CD4-positive, alpha-beta memory T cell (primary cell): ENCODE measurements at regions not wholly inside any gene's neighbourhood (a gene's known extent, or its start where the extent isn't known, plus 50 kb on each side); places are given as distances from the start of the nearest gene placed in this dataset.

Experiments
- CTCF ChIA-PET: fragments of 350-600 bp; sonication (Branson Sonifier 250); formaldehyde crosslinking; loops from one replicate; lab custom pipeline; 2021; ENCODE audit warnings: inconsistent platforms; ENCODE audit not compliant: partially characterized antibody; lab: Charles Lee
- POLR2A ChIA-PET: fragments of 350-600 bp; sonication (Branson Sonifier 250); formaldehyde crosslinking; loops from one replicate; lab custom pipeline; 2021; ENCODE audit not compliant: partially characterized antibody; lab: Charles Lee
- DNase-seq, 5 donors: peaks; one replicate each; pipeline versions ENCODE4 v3.0.0 to v3.0.0-alpha.2; 2020 to 2022; ENCODE audit warnings: mixed read lengths in 1 of 5
- H3K27ac ChIP-seq: one replicate; pipeline ENCODE4 v1.7.0; 2013; ENCODE audit warnings: low read depth, low read length
- H3K27me3 ChIP-seq: 2 replicates; pipeline ENCODE4 v1.7.0; 2013; ENCODE audit warnings: mild to moderate bottlenecking, low read length, moderate library complexity; ENCODE audit not compliant: insufficient read depth
- H3K36me3 ChIP-seq: 2 replicates; pipeline ENCODE4 v1.7.0; 2013; ENCODE audit warnings: mild to moderate bottlenecking, low read length, moderate library complexity; ENCODE audit not compliant: insufficient read depth
- H3K4me1 ChIP-seq: 2 replicates; pipeline ENCODE4 v1.7.0; 2013; ENCODE audit warnings: mild to moderate bottlenecking, low read length, moderate library complexity; ENCODE audit not compliant: insufficient read depth
- H3K4me3 ChIP-seq, 2 donors: one replicate each; pipeline ENCODE4 v1.7.0; 2013; ENCODE audit warnings: low read length in 2 of 2, mild to moderate bottlenecking in 1 of 2
- H3K9me3 ChIP-seq, 2 donors: one replicate each; pipeline ENCODE4 v1.7.0; 2013; ENCODE audit warnings: low read length in 2 of 2, control low read depth in 1 of 2; ENCODE audit not compliant: control insufficient read depth in 1 of 2
- H3K27ac Mint-ChIP-seq, 7 donors: one replicate each; pipeline ENCODE4 v1.8.0; 2020 to 2021; ENCODE audit warnings: mixed read lengths in 7 of 7, mild to moderate bottlenecking in 6 of 7, inconsistent platforms in 3 of 7, moderate library complexity in 3 of 7
- H3K27me3 Mint-ChIP-seq, 2 donors: one replicate each; pipeline ENCODE4 v1.8.0; 2020 to 2021; ENCODE audit warnings: mixed read lengths in 2 of 2
- H3K36me3 Mint-ChIP-seq, 2 donors: one replicate each; pipeline ENCODE4 v1.8.0; 2020 to 2021; ENCODE audit warnings: mixed read lengths in 2 of 2, inconsistent platforms in 1 of 2, mild to moderate bottlenecking in 1 of 2
- H3K4me1 Mint-ChIP-seq, 4 donors: one replicate each; pipeline ENCODE4 v1.8.0; 2020 to 2021; ENCODE audit warnings: mixed read lengths in 4 of 4, mild to moderate bottlenecking in 1 of 4
- H3K4me3 Mint-ChIP-seq, 8 donors: one replicate each; pipeline ENCODE4 v1.8.0; 2020 to 2021; ENCODE audit warnings: mixed read lengths in 8 of 8, mild to moderate bottlenecking in 7 of 8, moderate library complexity in 6 of 8, inconsistent platforms in 3 of 8
- H3K9me3 Mint-ChIP-seq, 8 donors: one replicate each; pipeline ENCODE4 v1.8.0; 2020 to 2021; ENCODE audit warnings: mixed read lengths in 8 of 8, mild to moderate bottlenecking in 5 of 8, inconsistent platforms in 3 of 8, moderate library complexity in 1 of 8
- intact Hi-C: fragments of 100-400 bp; cut with micrococcal nuclease; formaldehyde crosslinking; loops from one replicate; pipeline ENCODE4 v1.15.1; 2023

GRCh38 chr6:168901076-168901475, 352.6 kb downstream of the THBS2 start:
- Mint-ChIP-seq H3K4me1 (peaks cover 2 to 18% (median 4%) of the 10 kb centered on the region in 4 donors), H3K36me3 (no peaks in the 10 kb centered on the region), H3K27ac (no peak overlapping the region), H3K9me3 (peaks cover 0 to 2% (median 0%) of the 10 kb centered on the region in 8 donors), H3K4me3 (no peak overlapping the region), H3K27me3 (peaks cover 3% of the 10 kb centered on the region in 2 donors)
- ChIA-PET POLR2A (no interaction called here), CTCF (no interaction called here)
- intact Hi-C loops = no loop called here
- no peak for DNase-seq
- no peak overlapping the region for H3K4me3 ChIP-seq
- H3K9me3 ChIP-seq = no peaks in the 10 kb centered on the region
- no peaks in the 10 kb centered on the region for H3K4me1 ChIP-seq
- no peaks in the 10 kb centered on the region for H3K36me3 ChIP-seq
- no peaks in the 10 kb centered on the region for H3K27me3 ChIP-seq
- H3K27ac ChIP-seq = no peak overlapping the region

DNA sequence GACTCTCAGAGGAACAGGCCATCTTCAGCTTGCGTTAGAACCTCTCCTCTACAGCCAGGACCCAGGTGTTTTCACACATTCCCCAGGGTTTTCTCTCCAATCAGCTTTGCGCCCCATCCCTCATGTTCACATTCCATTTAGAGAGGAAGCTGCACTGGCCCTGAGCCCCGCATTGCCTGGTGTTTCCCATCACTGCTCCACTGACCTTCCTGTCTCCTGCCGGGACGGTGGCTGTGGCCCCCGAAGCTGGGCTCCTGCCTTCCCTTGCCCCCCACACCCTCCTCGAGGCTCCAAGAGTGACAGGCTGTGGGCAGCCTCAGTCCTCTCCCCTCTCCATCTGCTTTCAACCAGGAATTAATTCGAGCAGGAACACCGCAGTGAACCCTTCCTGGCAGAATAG, 357.3 kb downstream of the THBS2 start:
- no peak overlapping the region for H3K27ac ChIP-seq
- H3K4me1 ChIP-seq = peaks cover 8% of the 10 kb centered on the region
- no peak overlapping the region for H3K4me3 ChIP-seq
- H3K27ac Mint-ChIP-seq = peak overlapping the region in 1 of 7 donors; percentile 44
- no peak for DNase-seq
- POLR2A ChIA-PET = no interaction called here
- CTCF ChIA-PET = interaction anchor here (1.0 to 1.1 kb wide), 2 partner anchors 8 to 526 kb away, joined by 3 to 4 read pairs; no protein-coding TSS in a partner anchor
- no peaks in the 10 kb centered on the region for H3K9me3 ChIP-seq
- peaks cover 3% of the 10 kb centered on the region in 2 donors for H3K27me3 Mint-ChIP-seq
- H3K9me3 Mint-ChIP-seq = peaks cover 0 to 2% (median 0%) of the 10 kb centered on the region in 8 donors
- intact Hi-C loops = loop anchor here (5.0 kb wide), 3 partner anchors 806 to 1056 kb away; partner anchors contain the start of genes C6orf120 and WDR27
- no peaks in the 10 kb centered on the region for H3K36me3 ChIP-seq
- H3K4me1 Mint-ChIP-seq = peaks cover 9 to 28% (median 11%) of the 10 kb centered on the region in 4 donors
- peak overlapping the region in 2 of 8 donors; percentile 10 to 36 for H3K4me3 Mint-ChIP-seq
- no peaks in the 10 kb centered on the region for H3K36me3 Mint-ChIP-seq
- H3K27me3 ChIP-seq = no peaks in the 10 kb centered on the region

DNA sequence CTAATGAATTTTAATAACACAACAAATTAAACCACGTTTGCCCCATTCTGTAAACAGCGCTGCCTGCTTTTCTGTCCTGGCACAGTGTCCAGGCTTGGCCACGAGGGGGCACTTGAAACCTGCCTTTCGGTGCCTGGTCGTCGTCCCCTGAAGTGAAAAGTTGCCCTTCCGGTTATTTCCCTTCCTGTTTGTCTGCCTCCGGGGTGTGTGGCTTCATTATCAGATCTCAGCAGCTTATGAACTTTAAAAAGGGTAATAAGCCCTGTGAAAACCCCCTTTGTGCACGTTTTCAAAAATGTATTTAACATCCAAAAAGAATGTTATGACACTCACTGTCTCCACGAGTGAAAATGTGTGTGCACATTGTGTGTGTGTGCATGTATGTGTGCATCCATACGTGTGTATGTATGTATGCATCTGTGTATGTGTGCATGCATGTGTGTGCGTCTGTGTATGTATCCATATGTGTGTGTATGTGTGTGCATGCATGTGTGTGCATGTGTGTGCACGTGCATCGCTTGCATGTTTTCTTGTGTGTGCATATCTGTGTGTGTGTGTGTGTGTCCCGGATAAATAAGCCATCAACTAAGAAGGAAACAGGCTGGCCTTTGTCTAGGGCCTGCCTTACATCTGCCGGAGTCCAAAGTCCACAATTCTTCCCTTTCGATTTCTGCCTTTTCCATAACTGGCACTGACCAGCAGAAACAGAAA, 358.4 kb downstream of the THBS2 start:
- Mint-ChIP-seq H3K36me3 (no peaks in the 10 kb centered on the region), H3K9me3 (peaks cover 0 to 2% (median 0%) of the 10 kb centered on the region in 8 donors), H3K27me3 (peaks cover 3% of the 10 kb centered on the region in 2 donors), H3K4me1 (peaks cover 9 to 28% (median 11%) of the 10 kb centered on the region in 4 donors), H3K27ac (peak overlapping the region in 5 of 7 donors; percentile 8 to 77 (median 53)), H3K4me3 (peak overlapping the region; percentile 40 to 87 (median 60))
- Histone ChIP-seq H3K9me3 (no peaks in the 10 kb centered on the region), H3K27ac (no peak overlapping the region), H3K36me3 (no peaks in the 10 kb centered on the region), H3K27me3 (no peaks in the 10 kb centered on the region), H3K4me3 (no peak overlapping the region), H3K4me1 (peaks cover 8% of the 10 kb centered on the region)
- intact Hi-C loops = loop anchor here (1.0 to 5.0 kb wide), 6 partner anchors 760 to 1634 kb away; partner anchors contain the start of genes C6orf120 and WDR27
- peak; percentile 71 to 78 (median 74) for DNase-seq
- POLR2A ChIA-PET = interaction anchor here (1.0 kb wide), 1 partner anchor 9 kb away, joined by 3 read pairs; no protein-coding TSS in a partner anchor
- CTCF ChIA-PET = interaction anchor here (1.3 to 1.6 kb wide), 5 partner anchors 12 to 1657 kb away, joined by 3 to 8 read pairs (median 3); no protein-coding TSS in a partner anchor

- CTCF ChIA-PET = interaction anchor here (1.2 to 3.0 kb wide), 6 partner anchors 9 to 1625 kb away, joined by 3 to 16 read pairs (median 5); no protein-coding TSS in a partner anchor
- Histone ChIP-seq H3K4me1 (peaks cover 8% of the 10 kb centered on the region), H3K27ac (no peak overlapping the region), H3K4me3 (no peak overlapping the region), H3K9me3 (no peaks in the 10 kb centered on the region), H3K27me3 (no peaks in the 10 kb centered on the region), H3K36me3 (no peaks in the 10 kb centered on the region)
- Mint-ChIP-seq H3K27me3 (no peaks in the 10 kb centered on the region), H3K4me3 (no peak overlapping the region), H3K27ac (no peak overlapping the region), H3K9me3 (peaks cover 0 to 2% (median 0%) of the 10 kb centered on the region in 8 donors), H3K4me1 (peaks cover 9 to 20% (median 10%) of the 10 kb centered on the region in 4 donors), H3K36me3 (no peaks in the 10 kb centered on the region)
- intact Hi-C loops = no loop called here
- no peak for DNase-seq
- POLR2A ChIA-PET = interaction anchor here (1.2 kb wide), 1 partner anchor 810 kb away, joined by 3 read pairs; the partner anchor contains the start of genes C6orf120 and WDR27
These were observed 361.6 kb downstream of the THBS2 start for GRCh38 chr6:168892031-168892430.

DNA sequence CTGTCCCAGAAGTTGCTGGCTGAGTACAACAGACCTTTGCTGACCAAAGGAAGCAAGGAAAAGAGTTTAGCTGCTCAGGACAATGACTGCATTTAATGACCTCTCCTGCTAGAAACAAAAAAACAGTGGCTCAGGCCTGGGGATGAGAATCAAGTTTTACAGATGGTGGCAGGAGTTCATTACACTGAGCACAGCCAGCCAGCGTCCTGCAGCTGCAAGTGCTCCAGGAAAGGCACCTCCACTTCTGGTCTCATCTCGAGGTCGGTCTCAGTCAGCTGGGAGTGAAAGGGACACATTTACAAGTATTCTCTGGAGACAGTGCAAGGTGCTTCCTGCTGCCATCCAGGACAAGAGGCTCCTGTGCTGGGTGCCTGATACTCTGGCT, 362.7 kb downstream of the THBS2 start:
- H3K9me3 ChIP-seq = no peaks in the 10 kb centered on the region
- Mint-ChIP-seq H3K27ac (peak overlapping the region in 3 of 7 donors; percentile 13 to 47 (median 29)), H3K4me1 (peaks cover 7 to 11% (median 9%) of the 10 kb centered on the region in 4 donors), H3K9me3 (no peaks in the 10 kb centered on the region), H3K4me3 (no peak overlapping the region), H3K36me3 (no peaks in the 10 kb centered on the region), H3K27me3 (no peaks in the 10 kb centered on the region)
- DNase-seq = no peak
- H3K36me3 ChIP-seq = no peaks in the 10 kb centered on the region
- H3K27me3 ChIP-seq = no peaks in the 10 kb centered on the region
- ChIA-PET CTCF (interaction anchor here (2.5 kb wide), 1 partner anchor 10 kb away, joined by 16 read pairs; no protein-coding TSS in a partner anchor), POLR2A (no interaction called here)
- intact Hi-C loops = no loop called here
- no peak overlapping the region for H3K27ac ChIP-seq
- H3K4me1 ChIP-seq = peaks cover 8% of the 10 kb centered on the region
- H3K4me3 ChIP-seq = no peak overlapping the region

- DNase-seq = no peak
- H3K4me3 ChIP-seq = no peak overlapping the region
- Mint-ChIP-seq H3K27me3 (no peaks in the 10 kb centered on the region), H3K36me3 (no peaks in the 10 kb centered on the region), H3K4me3 (no peak overlapping the region), H3K27ac (no peak overlapping the region), H3K9me3 (no peaks in the 10 kb centered on the region), H3K4me1 (peaks cover 5 to 6% (median 5%) of the 10 kb centered on the region in 4 donors)
- peaks cover 5% of the 10 kb centered on the region for H3K4me1 ChIP-seq
- POLR2A ChIA-PET = no interaction called here
- no peaks in the 10 kb centered on the region for H3K27me3 ChIP-seq
- intact Hi-C loops = no loop called here
- CTCF ChIA-PET = no interaction called here
- H3K27ac ChIP-seq = no peak overlapping the region
- no peaks in the 10 kb centered on the region for H3K36me3 ChIP-seq
- no peaks in the 10 kb centered on the region for H3K9me3 ChIP-seq
These were observed 363.2 kb downstream of the THBS2 start for GRCh38 chr6:168890306-168890980.
